ENCODE measurements at regions not wholly inside any gene's neighbourhood (a gene's known extent, or its start where the extent isn't known, plus 50 kb on each side); places are given as distances from the start of the nearest gene placed in this dataset.

DNA sequence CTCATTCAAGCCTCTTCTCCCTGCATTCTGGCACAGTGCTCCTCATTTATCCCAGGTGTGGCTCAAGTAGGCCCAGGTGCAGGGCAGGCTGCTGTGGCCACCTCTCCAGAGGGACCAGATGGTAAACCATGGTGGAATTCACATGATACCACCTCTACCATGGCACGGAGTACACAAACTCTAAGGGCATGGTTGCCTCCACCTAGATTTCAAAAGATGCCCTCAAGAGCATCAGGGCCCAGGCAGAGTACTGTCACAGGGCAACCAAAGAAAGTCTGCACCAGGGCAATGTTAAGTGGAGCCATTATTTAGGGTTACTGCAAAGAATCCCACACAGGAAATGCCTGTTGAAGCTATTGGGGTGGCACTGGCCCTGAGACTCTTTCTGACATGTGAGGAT, 647.1 kb upstream of the MIR17HG start:
- TF ChIP-seq, protein P1, sequence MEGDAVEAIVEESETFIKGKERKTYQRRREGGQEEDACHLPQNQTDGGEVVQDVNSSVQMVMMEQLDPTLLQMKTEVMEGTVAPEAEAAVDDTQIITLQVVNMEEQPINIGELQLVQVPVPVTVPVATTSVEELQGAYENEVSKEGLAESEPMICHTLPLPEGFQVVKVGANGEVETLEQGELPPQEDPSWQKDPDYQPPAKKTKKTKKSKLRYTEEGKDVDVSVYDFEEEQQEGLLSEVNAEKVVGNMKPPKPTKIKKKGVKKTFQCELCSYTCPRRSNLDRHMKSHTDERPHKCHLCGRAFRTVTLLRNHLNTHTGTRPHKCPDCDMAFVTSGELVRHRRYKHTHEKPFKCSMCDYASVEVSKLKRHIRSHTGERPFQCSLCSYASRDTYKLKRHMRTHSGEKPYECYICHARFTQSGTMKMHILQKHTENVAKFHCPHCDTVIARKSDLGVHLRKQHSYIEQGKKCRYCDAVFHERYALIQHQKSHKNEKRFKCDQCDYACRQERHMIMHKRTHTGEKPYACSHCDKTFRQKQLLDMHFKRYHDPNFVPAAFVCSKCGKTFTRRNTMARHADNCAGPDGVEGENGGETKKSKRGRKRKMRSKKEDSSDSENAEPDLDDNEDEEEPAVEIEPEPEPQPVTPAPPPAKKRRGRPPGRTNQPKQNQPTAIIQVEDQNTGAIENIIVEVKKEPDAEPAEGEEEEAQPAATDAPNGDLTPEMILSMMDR (IDR thresholded peaks at IDR 0.05), result no peak
- TF ChIP-seq POLR2A (IDR thresholded peaks at IDR 0.05), result no peak

All from thyroid gland (tissue), 4 donors.